A549 (cell line): ENCODE measurements at regions not wholly inside any gene's neighbourhood (a gene's known extent, or its start where the extent isn't known, plus 50 kb on each side); places are given as distances from the start of the nearest gene placed in this dataset.

Source experiments
- BHLHE40 ChIP-seq: IDR thresholded peaks from 2 replicates; pipeline ENCODE4 v1.6.1; 2012; ENCODE audit warnings: low read depth, low read length, inconsistent platforms
- CHD2 ChIP-seq: fragments of 150-350 bp; IDR thresholded peaks from 2 replicates; pipeline ENCODE4 v1.6.1; 2014; ENCODE audit warnings: low read length; ENCODE audit not compliant: partially characterized antibody
- CHD4 ChIP-seq: fragments of 200-600 bp; sonication (generic); IDR thresholded peaks from 2 replicates; pipeline ENCODE4 v1.6.1; 2016; ENCODE audit warnings: antibody characterized with exemption, mild to moderate bottlenecking, borderline replicate concordance
- EP300 ChIP-seq, 2 experiments: fragments of >200 bp; sonication (Bioruptor Twin); formaldehyde crosslinking; IDR thresholded peaks; 2 replicates in 1 of 2; 3 replicates in 1 of 2; pipeline ENCODE4 v1.6.1; 2016 to 2017
- HDAC2 ChIP-seq: fragments of 200-600 bp; sonication (generic); IDR thresholded peaks from 2 replicates; pipeline ENCODE4 v1.6.1; 2016
- POLR2A ChIP-seq: IDR thresholded peaks from 2 replicates; pipeline ENCODE4 v1.6.1; 2012; ENCODE audit warnings: mild to moderate bottlenecking, low read length
- RAD21 ChIP-seq, 2 experiments: fragments of >200 bp in 1 of 2; sonication (Bioruptor Twin) in 1 of 2; formaldehyde crosslinking in 1 of 2; IDR thresholded peaks in 1 of 2; conservative IDR thresholded peaks in 1 of 2; 2 replicates in 1 of 2; 3 replicates in 1 of 2; pipeline ENCODE4 v1.6.1; 2012 to 2018; ENCODE audit warnings: inconsistent platforms in 1 of 2
- TF ChIP-seq, protein P1 (sequence below): fragments of 250-450 bp; sonication (Bioruptor Pico); IDR thresholded peaks from 2 replicates; pipeline ENCODE4 v1.5.0; 2020; ENCODE audit warnings: low read depth, mild to moderate bottlenecking, moderate library complexity
- TF ChIP-seq, protein P2 (sequence below): fragments of >200 bp; sonication (Bioruptor Twin); formaldehyde crosslinking; IDR thresholded peaks from 3 replicates; pipeline ENCODE4 v1.5.1; 2016

DNA sequence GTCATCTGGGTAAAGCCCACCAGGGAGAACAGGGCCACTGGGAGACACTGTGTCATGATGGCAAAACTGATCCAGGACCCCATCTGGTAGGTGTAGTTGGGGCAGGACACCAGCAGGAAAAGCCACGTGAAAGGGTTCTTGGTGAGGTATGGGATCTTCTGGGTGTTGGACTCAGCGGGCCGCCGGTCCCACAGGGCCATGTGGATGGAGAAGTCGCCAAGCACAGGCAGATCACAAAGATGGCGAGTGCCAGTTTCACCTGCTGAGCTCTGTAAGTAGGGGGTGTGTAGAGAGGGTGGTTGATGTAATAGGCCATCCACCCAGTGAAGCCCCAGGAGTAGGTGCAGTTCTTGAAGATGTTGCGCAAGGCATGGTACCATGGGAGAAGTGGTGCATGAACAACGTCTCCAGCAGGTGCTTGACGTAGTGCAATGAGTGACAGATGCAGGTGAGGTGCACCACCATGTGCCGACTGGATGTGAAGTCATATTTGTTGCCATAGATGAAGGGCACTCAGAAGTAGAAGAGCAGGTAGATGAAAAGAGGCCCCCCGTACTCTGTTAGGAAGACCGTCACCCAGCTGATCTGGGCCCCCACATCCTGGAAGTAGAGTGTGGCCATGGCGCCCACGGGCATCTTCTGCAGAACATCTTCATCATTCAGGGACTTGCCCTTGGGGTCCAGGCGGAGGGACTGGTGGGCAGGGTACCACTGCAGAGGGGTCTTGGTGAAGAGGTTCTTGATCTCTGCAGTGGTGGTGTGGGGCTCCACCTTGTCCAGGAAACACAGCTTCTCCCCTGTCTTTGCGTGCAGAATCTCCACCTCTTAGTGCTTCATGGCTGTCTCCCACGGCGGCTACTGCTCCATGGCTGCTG is 249.3 kb downstream of the ANKRD50 start:
- TF ChIP-seq, protein P1, sequence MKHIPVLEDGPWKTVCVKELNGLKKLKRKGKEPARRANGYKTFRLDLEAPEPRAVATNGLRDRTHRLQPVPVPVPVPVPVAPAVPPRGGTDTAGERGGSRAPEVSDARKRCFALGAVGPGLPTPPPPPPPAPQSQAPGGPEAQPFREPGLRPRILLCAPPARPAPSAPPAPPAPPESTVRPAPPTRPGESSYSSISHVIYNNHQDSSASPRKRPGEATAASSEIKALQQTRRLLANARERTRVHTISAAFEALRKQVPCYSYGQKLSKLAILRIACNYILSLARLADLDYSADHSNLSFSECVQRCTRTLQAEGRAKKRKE = no peak
- no peak for TF ChIP-seq CHD4
- no peak for TF ChIP-seq RAD21 (conservative IDR thresholded peaks at IDR 0.05 in 1 of 2, IDR thresholded peaks at IDR 0.05 in 1 of 2)
- no peak for TF ChIP-seq BHLHE40
- TF ChIP-seq EP300 (IDR thresholded peaks at IDR 0.05) = no peak
- TF ChIP-seq, protein P2, sequence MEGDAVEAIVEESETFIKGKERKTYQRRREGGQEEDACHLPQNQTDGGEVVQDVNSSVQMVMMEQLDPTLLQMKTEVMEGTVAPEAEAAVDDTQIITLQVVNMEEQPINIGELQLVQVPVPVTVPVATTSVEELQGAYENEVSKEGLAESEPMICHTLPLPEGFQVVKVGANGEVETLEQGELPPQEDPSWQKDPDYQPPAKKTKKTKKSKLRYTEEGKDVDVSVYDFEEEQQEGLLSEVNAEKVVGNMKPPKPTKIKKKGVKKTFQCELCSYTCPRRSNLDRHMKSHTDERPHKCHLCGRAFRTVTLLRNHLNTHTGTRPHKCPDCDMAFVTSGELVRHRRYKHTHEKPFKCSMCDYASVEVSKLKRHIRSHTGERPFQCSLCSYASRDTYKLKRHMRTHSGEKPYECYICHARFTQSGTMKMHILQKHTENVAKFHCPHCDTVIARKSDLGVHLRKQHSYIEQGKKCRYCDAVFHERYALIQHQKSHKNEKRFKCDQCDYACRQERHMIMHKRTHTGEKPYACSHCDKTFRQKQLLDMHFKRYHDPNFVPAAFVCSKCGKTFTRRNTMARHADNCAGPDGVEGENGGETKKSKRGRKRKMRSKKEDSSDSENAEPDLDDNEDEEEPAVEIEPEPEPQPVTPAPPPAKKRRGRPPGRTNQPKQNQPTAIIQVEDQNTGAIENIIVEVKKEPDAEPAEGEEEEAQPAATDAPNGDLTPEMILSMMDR = no peak
- TF ChIP-seq HDAC2 = no peak
- TF ChIP-seq CHD2 = no peak
- TF ChIP-seq POLR2A = no peak
